ENCODE measurements at regions not wholly inside any gene's neighbourhood (a gene's known extent, or its start where the extent isn't known, plus 50 kb on each side); places are given as distances from the start of the nearest gene placed in this dataset.

DNA sequence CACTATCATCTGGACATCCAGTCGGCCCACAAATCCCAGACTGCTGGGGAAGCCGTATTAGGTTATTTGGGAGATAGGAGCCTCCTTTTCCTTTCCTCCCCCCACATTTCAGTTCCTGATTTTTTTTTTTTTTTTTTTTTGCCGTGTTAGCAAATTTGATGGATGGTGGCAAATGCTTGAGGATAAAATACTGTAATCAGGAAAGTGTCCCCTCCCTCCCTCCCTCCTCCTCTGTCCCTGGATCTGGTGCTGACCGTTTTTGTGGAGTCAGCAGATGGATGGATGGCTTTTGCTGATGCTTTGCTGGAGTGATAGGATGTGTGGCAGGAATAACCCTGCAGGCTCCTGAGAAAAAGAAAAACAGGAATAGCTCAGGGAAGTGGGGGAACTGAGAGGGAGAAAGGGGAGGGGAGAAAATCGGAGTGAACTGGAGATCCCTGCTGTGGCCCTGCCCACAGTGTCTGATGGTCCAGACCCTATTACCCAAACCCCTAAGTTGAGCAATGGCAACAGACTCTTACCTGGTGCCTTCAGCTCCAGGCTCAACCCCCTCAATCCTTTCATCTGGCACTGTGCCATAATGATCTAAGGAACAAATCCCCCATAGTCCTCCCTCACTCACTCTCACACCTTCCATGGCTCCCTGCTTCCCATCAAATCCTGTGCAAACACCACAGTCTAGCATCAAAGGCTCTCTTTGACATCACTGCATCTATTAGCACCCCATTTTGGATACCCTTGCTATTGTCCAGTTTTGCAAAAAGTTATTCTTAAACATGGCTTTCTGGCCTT lies 277.3 kb upstream of the CHD6 start:
- Histone ChIP-seq H3K4me3 (replicated peaks; ENCODE audit: low read depth, low read length) (no peak overlapping the region), H3K27me3 (replicated peaks; ENCODE audit: control insufficient read depth, insufficient read depth, low read length) (no peaks in the 10 kb centered on the region), H3K36me3 (ENCODE audit: control insufficient read depth, insufficient read depth, low read length) (no peaks in the 10 kb centered on the region)
- TF ChIP-seq, protein P1, sequence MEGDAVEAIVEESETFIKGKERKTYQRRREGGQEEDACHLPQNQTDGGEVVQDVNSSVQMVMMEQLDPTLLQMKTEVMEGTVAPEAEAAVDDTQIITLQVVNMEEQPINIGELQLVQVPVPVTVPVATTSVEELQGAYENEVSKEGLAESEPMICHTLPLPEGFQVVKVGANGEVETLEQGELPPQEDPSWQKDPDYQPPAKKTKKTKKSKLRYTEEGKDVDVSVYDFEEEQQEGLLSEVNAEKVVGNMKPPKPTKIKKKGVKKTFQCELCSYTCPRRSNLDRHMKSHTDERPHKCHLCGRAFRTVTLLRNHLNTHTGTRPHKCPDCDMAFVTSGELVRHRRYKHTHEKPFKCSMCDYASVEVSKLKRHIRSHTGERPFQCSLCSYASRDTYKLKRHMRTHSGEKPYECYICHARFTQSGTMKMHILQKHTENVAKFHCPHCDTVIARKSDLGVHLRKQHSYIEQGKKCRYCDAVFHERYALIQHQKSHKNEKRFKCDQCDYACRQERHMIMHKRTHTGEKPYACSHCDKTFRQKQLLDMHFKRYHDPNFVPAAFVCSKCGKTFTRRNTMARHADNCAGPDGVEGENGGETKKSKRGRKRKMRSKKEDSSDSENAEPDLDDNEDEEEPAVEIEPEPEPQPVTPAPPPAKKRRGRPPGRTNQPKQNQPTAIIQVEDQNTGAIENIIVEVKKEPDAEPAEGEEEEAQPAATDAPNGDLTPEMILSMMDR (IDR thresholded peaks at IDR 0.05; ENCODE audit: insufficient read depth, low read length, poor library complexity, severe bottlenecking), result no peak
- DNase-seq (ENCODE audit: extremely low read depth, insufficient read length), result no peak

GRCh38 chr20:41894255-41894963 lies 276.2 kb upstream of the CHD6 start:
- no peak for DNase-seq (ENCODE audit: extremely low read depth, insufficient read length)
- H3K27me3 ChIP-seq (replicated peaks; ENCODE audit: control insufficient read depth, insufficient read depth, low read length), result no peaks in the 10 kb centered on the region; the same call in 1 of the 2 replicates
- H3K4me3 ChIP-seq (replicated peaks; ENCODE audit: low read depth, low read length), result no peak overlapping the region
- TF ChIP-seq, protein P1 (IDR thresholded peaks at IDR 0.05; ENCODE audit: insufficient read depth, low read length, poor library complexity, severe bottlenecking), result no peak
- no peaks in the 10 kb centered on the region for H3K36me3 ChIP-seq (ENCODE audit: control insufficient read depth, insufficient read depth, low read length)

GRCh38 chr20:41892031-41892430 lies 273.9 kb upstream of the CHD6 start:
- no peaks in the 10 kb centered on the region for H3K36me3 ChIP-seq (ENCODE audit: control insufficient read depth, insufficient read depth, low read length)
- no peak overlapping the region for H3K4me3 ChIP-seq (replicated peaks; ENCODE audit: low read depth, low read length)
- DNase-seq (ENCODE audit: extremely low read depth, insufficient read length), result no peak
- TF ChIP-seq, protein P1 (IDR thresholded peaks at IDR 0.05; ENCODE audit: insufficient read depth, low read length, poor library complexity, severe bottlenecking), result no peak
- no peaks in the 10 kb centered on the region; the same call in none of the 2 replicates for H3K27me3 ChIP-seq (replicated peaks; ENCODE audit: control insufficient read depth, insufficient read depth, low read length)

DNA sequence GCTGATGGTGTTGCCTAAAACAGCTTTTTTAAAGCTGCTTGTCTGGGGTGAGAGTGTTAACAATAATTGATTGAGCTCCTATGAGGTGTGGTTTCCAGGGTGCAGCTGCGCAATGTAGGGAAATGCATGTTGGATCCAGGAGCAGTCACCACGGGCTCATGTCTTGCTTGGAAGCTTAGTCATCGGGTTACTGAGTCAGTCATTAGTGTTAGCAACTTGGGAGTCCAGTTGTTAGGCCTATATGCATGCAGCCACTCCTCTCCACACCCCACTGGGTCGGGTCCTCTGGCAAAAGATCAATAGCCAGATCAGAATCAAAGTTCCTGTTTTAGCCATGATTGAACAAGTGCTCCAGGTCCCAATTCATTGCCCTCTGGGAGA lies 271.7 kb upstream of the CHD6 start:
- TF ChIP-seq, protein P1 (IDR thresholded peaks at IDR 0.05; ENCODE audit: insufficient read depth, low read length, poor library complexity, severe bottlenecking), result no peak
- H3K36me3 ChIP-seq (ENCODE audit: control insufficient read depth, insufficient read depth, low read length), result no peaks in the 10 kb centered on the region
- H3K4me3 ChIP-seq (replicated peaks; ENCODE audit: low read depth, low read length), result no peak overlapping the region
- no peak for DNase-seq (ENCODE audit: extremely low read depth, insufficient read length)
- H3K27me3 ChIP-seq (replicated peaks; ENCODE audit: control insufficient read depth, insufficient read depth, low read length), result no peaks in the 10 kb centered on the region; the same call in none of the 2 replicates

DNA sequence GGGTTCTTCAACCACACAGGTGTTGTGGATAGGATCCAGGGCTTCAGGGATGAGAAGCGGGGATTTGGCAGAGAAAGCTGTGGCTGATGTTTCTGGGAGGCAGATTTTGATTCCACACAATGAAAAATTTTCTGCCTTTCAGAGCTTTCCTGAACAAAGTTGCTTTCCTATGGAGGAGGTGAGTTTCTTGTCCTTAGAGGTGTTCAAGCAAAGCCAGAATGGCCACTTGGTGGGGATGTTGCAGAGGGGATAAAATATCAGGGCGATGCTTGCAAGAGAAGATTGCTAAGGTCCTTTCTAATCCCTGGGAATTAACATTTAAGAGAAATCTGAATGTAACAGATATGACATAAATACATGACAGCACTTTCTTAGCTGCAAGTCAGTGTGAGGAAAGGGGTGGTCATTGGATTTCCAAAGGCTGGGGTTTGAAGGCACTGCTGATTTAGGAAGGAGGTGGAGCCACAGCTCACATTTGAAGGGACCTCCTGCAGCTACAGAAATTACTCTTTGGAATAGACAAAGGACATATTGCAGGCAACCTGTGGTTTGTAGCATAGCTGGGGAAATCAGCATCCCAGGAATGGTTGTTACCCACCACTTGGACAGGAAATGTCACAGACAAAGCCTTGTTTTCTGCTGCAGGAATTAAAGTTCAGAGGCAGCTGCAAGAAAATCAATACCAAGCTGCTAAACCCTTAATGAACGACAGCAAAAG lies 271.1 kb upstream of the CHD6 start:
- Histone ChIP-seq H3K27me3 (replicated peaks; ENCODE audit: control insufficient read depth, insufficient read depth, low read length) (no peaks in the 10 kb centered on the region; the same call in none of the 2 replicates), H3K4me3 (replicated peaks; ENCODE audit: low read depth, low read length) (no peak overlapping the region), H3K36me3 (ENCODE audit: control insufficient read depth, insufficient read depth, low read length) (no peaks in the 10 kb centered on the region)
- TF ChIP-seq, protein P1 (IDR thresholded peaks at IDR 0.05; ENCODE audit: insufficient read depth, low read length, poor library complexity, severe bottlenecking), result peak; percentile 24
- DNase-seq (ENCODE audit: extremely low read depth, insufficient read length), result no peak
